ENCODE measurements at regions not wholly inside any gene's neighbourhood (a gene's known extent, or its start where the extent isn't known, plus 50 kb on each side); places are given as distances from the start of the nearest gene placed in this dataset.
A peak's percentile ranks its signal among the peaks of the same experiment; 100 is the strongest.
"Not testable (repeated sequence)": the region's sequence is repeated elsewhere in the genome, so short reads cannot be mapped to it uniquely, and the experiment has no call there.

GRCh38 chr5:21482522-21482921 is 1370.6 kb downstream of the CDH12 start:
- not testable (repeated sequence) for DNase-seq

DNA sequence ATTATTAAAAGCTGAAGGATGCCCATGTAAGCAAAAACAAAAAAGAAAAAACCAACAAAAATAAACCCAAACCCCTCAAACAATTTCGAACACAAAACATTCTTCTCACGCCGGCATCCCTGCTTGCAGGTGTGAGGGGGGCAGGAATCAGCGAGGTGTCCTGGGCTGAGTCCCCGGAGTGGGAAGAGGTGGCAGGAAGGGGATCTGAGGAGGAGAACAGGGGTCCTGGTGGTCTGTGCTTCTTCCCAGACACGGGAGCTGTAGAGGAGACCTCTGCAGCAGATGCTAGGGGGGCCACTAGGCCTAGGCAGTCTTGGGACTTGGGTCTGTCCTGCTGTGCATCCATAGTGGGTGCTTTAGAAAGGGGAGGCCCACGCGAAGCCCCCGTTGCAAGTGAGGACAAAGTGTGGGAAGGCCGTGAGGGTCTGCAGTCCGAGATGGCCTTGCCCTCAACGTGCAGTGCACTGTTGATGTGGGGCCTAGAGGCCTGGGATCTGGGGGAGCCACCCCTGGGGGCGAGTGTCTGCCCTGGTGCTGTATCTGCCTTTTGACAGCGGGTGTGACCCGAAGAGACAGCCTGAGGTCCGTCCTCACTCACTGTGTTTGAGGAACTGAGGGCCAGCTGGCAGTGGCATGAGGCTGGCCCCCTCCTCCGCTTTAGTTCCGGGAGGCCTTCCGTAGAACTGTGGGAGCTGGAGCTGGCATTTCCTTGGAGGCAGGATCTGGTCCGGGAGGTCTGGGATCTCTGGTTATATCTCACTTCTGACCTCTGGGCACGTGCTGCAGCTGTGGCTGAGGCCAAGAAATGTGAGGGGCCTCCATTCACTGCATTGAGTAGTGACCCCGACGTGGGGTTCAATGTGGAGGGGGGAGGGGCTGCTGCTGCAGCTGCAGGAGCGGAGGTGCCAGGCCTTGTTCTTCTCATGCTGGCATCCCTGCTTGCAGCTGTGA is 1371.5 kb downstream of the CDH12 start:
- not testable (repeated sequence) for DNase-seq

DNA sequence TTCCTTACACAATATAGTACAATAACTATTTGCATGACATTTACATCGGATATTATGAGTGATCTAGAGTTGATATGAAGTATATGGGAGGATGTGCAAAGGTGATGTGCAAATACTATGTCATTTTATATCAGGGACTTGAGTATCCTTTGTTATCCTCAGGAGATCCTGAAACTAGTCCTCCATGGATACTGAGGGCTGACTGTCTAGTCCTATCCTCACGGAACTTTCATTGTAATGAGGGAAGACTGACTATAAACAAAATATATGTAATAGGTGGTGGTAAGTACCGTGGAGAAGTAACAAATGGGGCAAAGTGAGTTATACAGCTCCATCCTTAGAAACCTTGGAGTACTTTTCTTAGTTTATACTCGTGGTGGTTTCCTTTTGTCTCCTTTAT is 1373.1 kb downstream of the CDH12 start:
- DNase-seq, result not testable (repeated sequence)

GRCh38 chr5:21473981-21474380 is 1379.2 kb downstream of the CDH12 start:
- DNase-seq, result not testable (repeated sequence)

GRCh38 chr5:21473436-21473835 is 1379.7 kb downstream of the CDH12 start:
- not testable (repeated sequence) for DNase-seq

DNA sequence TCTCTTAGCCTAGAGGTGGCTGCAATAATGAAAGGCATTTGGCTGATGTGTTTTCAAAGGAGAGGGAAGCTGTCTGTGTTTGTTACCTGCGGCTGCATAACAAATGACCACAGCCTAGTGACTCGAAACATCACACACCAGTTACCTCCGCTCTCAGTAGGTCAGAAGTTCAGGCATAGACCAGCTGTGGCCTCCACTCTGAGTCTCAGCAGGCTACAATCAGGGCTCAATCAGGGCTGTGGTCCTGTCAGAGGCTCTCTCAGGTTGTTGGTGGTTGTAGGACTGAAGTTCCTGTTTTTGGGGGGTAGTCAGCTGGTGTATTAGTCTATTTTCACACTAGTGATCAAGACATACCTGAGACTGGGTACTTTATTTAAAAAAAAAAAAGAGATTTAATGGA is 1381.5 kb downstream of the CDH12 start:
- DNase-seq, result not testable (repeated sequence)

DNA sequence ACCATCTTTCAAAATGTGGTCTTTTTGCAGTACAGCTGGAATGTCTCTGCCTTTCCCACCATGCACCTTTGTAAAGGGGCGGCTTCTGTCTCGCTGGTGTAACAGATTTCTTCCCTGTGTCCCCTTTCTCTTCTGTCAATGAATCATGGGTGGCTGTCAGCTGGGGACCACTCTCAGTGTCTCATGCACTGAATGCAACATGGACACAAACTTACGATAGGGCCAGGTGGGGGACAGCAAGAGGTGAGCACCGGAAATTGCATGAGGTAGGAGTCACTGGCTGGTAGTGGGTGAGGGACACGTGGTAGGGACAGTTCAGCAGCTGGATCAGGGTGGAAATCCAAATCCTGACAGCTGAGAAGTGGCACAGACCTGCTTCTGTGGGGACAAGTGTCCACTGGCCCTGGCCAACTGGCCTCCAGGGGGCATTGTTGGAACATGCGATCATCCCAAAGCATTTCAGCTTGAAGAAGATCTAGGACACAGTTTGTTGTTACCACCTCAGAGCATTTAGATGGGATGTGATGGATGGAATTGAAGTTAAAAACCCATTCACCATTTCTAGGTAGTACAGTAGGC is 1383.5 kb downstream of the CDH12 start:
- not testable (repeated sequence) for DNase-seq

DNA sequence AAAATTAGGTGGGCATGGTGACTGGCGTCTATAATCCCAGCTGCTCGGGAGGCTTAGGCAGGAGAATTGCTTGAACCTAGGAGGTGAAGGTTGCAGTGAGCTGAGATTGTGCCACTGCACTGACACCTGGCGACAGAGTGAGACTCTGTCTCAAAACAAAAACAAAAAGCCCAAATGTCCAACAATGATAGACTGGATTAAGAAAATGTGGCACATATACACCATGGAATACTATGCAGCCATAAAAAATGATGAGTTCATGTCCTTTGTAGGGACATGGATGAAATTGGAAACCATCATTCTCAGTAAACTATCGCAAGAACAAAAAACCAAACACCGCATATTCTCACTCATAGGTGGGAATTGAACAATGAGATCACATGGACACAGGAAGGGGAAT is 1385.6 kb downstream of the CDH12 start:
- not testable (repeated sequence) for DNase-seq

DNA sequence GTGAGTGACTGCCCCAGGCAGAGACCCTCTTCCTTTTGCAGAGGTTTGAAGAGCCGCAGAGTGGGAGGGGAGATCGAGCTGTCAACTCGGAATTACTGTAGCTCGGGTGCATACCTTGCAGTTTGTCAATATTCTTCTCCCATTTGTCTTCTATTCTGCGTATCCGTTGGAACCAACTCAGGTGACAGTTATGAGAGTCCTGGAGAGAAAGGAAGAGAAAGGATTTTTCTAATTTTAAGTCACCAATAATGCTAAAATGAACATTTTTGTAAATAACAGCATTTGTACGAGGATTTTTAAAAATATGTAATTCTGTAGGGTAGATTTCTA is 1393.4 kb downstream of the CDH12 start:
- DNase-seq, result not testable (repeated sequence)

- DNase-seq, result no peak
Observed at GRCh38 chr5:21452449-21452848, 1400.7 kb downstream of the CDH12 start.

GRCh38 chr5:21432646-21433045 is 1420.5 kb downstream of the CDH12 start:
- DNase-seq, result no peak

DNA sequence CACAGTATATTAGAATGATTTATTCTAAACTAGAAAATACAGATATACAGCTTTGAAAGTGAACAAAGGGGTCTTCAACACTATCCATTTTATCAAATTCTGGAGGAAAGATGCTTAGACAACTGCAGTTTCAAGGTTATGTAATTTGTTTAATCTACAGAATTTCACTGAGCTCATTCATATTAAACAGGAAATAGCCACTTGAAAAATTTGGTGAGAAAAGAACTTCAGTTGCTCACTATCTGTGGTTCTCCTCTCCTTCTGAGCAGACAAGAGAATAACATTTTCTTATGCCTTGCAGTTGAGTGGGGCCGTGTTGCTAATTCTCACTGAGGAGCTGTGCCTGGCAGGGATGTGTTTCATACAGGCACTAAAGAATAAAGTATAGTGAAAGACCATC is 1428.2 kb downstream of the CDH12 start:
- no peak for DNase-seq

DNA sequence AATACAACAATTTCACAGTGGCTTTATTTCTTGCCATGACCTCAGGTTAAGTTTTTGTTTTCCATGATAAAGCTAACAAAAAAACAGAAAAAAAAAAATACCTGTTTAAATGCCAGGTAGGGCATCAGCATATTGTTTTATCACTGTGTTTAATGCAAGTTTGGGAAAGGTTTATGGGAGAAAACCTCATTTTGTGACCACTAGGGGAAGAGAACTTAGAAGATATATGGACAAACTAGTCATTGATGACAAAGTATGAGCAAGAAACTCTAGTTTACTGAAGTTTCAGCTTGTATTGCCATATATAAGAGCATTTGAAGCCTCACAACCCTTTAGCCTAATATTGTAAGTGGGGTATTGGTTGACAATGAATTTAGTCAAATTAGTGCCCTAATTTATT is 1431.4 kb upstream of the CDH18 start:
- no peak for DNase-seq

DNA sequence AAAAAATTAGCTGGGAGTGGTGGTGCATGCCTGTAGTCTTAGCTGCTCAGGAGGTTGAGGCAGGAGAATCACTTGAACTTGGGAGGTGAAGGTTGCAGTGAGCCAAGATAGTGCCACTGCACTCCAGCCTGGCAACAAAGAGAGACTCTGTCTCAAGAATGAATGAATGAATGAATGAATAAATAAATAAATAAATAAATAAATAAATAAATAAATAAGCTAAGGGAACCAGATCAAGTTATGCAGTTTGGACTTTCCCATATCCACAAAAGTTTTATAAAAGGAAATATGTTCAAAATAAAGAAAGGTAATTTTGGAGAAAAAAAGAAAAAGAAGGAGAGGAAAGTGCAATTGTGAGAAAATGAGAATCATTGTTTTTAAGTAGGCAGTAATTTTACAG is 1414.1 kb upstream of the CDH18 start:
- DNase-seq, result not testable (repeated sequence)

DNA sequence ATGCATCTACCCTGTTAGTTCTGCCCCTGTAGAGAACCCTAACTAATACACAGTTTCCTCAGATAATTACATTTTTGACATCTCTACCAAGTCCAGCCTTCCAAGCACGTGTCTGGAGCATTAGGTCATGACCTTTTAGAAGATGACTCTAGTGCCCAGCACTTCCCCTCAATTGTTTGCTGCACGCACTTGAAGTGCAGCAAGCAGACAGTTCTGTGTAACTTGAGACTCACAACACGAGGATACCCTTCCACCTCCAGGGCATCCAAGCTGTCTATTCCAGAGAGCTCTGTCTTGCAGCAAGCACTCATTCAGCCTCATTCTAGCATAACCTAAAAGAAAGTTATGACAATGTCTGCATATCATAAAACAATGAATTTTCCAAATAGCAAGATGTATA is 1410.5 kb upstream of the CDH18 start:
- DNase-seq, result peak; percentile 30

- DNase-seq, result no peak
Observed at GRCh38 chr5:21397693-21398092, 1409.7 kb upstream of the CDH18 start.

- DNase-seq, result no peak
Observed at GRCh38 chr5:21391506-21391905, 1403.5 kb upstream of the CDH18 start.

DNA sequence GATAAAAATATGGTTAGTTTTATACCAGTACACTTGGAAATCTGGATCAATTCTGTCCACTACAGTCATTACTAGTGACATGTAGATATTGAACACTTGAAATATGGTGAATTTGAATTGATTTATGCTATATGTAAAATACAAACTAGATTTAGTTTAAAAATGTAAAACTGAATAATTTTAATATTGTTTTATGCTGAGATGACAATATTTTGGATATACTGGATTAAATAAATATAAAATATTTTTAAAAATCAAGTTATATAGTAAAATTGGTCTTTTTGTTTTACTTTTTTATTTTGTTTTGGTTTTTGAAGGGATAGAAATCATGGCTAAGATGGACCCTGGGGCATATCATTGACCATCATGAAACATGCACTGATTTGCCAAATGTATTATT is 1372.8 kb upstream of the CDH18 start:
- not testable (repeated sequence) for DNase-seq

DNA sequence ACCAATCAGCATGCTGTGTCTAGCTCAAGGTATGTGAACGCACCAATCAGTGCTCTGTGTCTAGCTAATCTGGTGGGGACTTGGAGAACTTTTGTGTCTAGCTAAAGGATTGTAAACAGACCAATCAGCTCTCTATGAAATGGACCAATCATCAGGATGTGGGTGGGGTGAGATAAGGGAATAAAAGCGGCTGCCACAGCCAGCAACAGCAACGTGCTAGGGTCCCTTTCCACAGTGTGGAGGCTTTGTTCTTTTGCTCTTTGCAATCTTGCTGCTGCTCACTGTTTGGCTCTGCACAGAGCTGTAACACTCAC is 1353.9 kb upstream of the CDH18 start:
- not testable (repeated sequence) for DNase-seq

DNA sequence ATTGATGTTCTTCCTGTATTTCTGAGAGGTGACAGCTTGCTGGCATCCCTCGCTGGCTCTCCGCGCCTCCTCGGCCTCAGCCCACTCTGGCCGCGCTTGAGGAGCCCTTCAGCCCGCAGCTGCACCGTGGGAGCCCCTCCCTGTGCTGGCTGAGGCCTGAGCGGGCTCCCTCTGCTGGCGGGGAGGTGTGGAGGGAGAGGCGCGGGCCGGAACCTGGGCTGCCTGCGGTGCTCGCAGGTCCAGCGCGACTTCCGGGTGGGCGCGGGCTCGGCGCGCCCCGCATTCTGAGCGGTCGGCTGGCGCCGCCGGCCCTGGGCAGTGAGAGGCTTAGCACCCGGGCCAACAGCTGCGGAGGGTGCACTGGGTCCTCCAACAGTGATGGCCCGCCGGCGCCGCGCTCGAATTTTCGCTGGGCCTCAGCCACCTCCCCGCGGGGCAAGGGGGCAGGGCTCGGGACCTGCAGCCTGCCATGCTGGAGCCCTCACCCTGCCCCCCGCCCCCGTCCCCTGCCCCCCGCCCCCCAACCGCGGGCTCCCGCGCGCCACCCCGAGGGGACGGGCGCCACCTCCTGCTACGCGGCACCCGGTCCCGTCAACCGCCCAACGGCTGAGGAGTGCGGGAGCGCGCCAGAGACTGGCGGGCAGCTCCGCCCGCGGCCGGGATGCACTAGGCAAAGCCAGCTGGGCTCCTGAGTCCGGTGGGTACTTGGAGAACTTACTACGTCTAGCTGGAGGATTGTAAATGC is 1353.4 kb upstream of the CDH18 start:
- DNase-seq, result not testable (repeated sequence)

DNA sequence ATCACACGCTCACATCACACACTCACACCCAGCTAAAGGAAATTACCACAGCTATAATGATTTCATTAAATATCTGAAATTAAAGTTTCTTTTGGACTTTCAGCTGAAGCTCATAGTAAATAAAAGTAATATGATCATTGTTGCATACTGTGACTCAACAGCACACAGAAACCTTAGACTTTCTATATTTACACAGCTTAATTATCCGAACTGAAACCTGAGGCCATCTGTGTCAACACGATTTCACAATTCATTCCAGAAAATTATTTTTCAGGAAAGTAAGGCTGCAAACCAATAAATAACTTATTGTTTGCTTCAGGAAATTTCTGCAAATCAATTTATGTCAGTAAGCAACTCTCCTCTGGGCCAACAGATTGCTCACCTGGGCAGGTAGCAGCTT is 1352.2 kb upstream of the CDH18 start:
- peak; percentile 9 for DNase-seq

DNA sequence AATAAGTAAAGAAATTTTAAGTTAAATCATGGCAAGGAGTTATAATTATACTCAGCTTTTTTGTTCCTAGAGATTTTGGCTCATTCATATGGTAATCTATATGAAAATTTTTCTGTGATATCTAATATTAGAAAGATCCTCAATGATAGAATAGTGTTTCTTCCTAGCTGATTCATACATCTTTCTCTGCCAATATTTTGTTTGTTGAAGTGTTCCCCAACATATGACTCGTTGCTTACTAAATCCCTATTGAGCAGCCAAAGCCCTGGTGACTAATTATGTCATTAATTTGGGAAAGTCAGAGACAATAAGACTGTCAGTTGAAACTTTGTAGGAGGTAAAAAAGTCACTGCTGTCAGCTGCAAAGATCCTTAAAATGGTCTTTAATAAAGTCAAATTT is 1348.5 kb upstream of the CDH18 start:
- DNase-seq, result not testable (repeated sequence)

DNA sequence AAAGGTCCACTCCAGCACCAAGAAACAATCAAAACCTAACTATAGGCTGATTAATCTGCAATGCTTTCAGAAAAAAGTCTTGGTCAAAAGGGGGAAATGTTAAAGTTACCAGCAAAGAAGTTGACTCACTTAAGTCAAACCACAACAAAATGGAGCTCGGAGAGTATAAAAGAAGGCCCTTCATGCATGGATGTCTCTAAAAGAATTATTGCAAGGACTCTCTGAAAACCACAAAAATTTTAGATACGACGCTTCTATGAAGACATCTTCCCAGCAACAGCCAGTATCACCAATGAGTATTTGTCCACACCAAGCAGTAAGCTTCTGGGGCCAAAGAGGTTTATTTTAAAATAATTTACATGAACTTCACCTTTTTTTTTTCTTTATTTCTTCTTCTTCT is 1327.4 kb upstream of the CDH18 start:
- DNase-seq, result not testable (repeated sequence)

- not testable (repeated sequence) for DNase-seq
Observed at GRCh38 chr5:21301205-21301604, 1313.2 kb upstream of the CDH18 start.

Data from NCI-H2029 (cell line).